ENCODE measurements at regions not wholly inside any gene's neighbourhood (a gene's known extent, or its start where the extent isn't known, plus 50 kb on each side); places are given as distances from the start of the nearest gene placed in this dataset.

DNA sequence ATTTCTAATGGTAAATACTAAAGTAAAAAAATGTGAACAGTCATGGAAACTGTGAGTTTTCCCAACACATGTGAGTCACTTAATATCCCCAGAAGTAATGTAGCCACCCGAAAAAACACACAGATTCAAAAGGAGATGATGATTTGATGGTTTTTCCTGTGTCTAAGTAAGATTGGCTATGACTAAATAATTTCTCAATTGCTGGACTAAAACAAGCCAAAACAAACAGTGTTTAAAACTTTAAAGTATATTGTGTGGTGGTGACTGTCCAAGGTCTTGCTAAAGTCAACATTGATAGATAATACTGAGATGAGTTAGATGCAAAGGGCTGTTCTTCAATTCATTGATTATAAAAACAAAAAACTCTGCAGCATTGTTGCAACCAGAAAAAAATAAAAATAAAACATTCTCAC, 89.6 kb upstream of the SOX5 start:
- H3K4me3 Mint-ChIP-seq: no peak overlapping the region
- H3K36me3 Mint-ChIP-seq: no peaks in the 10 kb centered on the region
- no peaks in the 10 kb centered on the region for H3K9me3 Mint-ChIP-seq (ENCODE audit: low read depth)

DNA sequence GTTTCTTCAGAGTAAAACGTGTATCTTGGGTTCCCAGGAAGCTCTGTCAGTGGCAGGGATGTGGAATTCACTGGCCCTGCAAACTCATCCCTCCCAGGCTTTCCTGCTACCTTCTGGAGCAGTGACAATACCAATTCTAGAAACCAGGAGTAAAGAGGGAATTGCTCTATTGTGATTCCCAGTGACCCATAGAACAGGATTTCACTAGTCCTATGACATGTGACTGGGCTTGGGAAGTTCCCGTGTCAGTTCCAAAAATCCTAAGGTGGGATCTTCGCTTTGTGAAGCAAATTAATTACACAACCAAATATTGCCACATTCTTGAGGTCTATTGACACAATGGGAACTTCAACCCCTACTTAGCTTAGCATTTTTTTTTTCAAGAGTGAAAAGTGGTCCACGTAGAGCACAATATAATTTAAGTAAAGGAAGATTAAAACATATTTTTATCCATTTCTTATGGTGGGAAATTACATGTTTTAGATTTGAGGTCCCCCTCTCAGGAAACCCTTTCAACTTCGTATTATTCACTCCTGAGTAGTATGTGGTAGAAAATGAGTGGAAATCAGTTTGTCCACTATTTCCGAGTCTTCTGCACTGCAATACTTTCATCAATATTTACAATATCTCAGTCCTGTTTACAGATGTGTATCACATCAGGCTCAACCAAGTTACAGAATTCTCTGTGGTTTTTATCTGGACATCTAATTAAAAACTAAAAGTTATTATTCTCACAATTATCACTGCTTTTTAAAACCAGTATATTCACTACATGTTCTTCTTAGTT, 88.9 kb upstream of the SOX5 start:
- no peaks in the 10 kb centered on the region for H3K36me3 Mint-ChIP-seq
- H3K4me3 Mint-ChIP-seq: no peak overlapping the region
- H3K27me3 Mint-ChIP-seq: no peaks in the 10 kb centered on the region
- CTCF ChIA-PET: no interaction called here
- no peak for ATAC-seq
- no peaks in the 10 kb centered on the region for H3K9me3 Mint-ChIP-seq (ENCODE audit: low read depth)
- H3K27ac Mint-ChIP-seq: no peak overlapping the region
- no peak for DNase-seq
- no peaks in the 10 kb centered on the region for H3K4me1 Mint-ChIP-seq

More for the DNA sequence above, 89.6 kb upstream of the SOX5 start:
- ATAC-seq (no peak), DNase-seq (no peak)
- no peaks in the 10 kb centered on the region for H3K4me1 Mint-ChIP-seq
- CTCF ChIA-PET: no interaction called here
- H3K27ac Mint-ChIP-seq: no peak overlapping the region
- no peaks in the 10 kb centered on the region for H3K27me3 Mint-ChIP-seq

DNA sequence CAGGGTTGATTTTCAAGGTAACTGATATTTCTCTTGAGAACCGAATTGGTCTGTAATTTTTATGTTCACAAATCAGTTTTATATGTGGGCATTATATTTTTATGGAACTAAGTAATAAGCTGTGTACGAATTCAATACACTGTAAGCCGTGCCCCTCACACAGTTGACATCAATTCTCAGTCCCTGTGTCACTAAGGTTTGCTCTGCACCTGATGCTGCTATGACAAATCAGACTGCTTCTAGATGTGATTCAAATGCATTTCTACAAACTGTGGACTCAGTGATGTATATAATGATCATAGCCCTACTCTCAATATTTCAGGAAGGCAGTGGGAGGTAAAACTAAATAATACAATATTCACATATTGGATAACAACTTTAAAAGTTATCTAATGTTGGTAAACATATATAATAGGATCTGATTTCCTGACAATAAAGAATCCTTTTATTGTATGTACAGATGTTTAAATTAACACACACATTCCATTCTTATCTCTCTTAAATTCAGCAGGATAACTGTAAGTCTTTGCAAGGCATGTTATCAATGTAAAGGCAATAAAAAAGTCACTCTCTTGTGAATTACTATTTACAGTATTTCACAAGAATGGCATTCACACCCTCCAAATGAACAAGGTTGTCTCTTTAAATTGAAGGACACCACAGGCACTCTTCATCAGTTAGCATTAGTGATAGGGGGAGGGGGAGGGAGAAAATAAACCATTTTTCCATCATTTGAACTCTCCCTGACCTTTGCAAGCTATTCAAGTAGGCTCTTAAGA, 87.2 kb upstream of the SOX5 start:
- no peak overlapping the region for H3K27ac Mint-ChIP-seq
- no peaks in the 10 kb centered on the region for H3K4me1 Mint-ChIP-seq
- H3K9me3 Mint-ChIP-seq (ENCODE audit: low read depth): no peaks in the 10 kb centered on the region
- CTCF ChIA-PET: no interaction called here
- H3K36me3 Mint-ChIP-seq: no peaks in the 10 kb centered on the region
- ATAC-seq (no peak), DNase-seq (no peak)
- H3K4me3 Mint-ChIP-seq: no peak overlapping the region
- no peaks in the 10 kb centered on the region for H3K27me3 Mint-ChIP-seq

DNA sequence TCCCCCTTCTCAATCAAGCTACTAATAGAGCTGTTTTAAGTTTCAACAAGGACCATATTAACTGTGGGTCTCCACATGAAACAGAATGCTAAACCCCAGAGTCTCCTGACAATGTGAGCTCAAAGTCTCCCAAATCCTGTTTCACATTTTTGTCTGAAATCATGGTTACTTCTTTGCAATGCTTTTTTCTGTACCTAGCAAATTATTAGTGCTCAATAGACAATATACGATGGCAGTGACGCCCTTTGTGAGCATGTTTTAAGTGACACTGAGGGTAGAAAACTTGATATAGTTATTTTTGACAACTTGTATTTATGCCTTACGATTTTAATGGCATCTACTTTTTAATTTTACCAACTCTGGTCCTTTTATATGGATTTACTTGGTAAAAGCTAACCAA, 85.4 kb upstream of the SOX5 start:
- H3K36me3 Mint-ChIP-seq: no peaks in the 10 kb centered on the region
- no peaks in the 10 kb centered on the region for H3K4me1 Mint-ChIP-seq
- H3K4me3 Mint-ChIP-seq: no peak overlapping the region
- no peak overlapping the region for H3K27ac Mint-ChIP-seq
- no peak for DNase-seq
- no peak for ATAC-seq
- CTCF ChIA-PET: no interaction called here
- no peaks in the 10 kb centered on the region for H3K27me3 Mint-ChIP-seq
- H3K9me3 Mint-ChIP-seq (ENCODE audit: low read depth): no peaks in the 10 kb centered on the region

DNA sequence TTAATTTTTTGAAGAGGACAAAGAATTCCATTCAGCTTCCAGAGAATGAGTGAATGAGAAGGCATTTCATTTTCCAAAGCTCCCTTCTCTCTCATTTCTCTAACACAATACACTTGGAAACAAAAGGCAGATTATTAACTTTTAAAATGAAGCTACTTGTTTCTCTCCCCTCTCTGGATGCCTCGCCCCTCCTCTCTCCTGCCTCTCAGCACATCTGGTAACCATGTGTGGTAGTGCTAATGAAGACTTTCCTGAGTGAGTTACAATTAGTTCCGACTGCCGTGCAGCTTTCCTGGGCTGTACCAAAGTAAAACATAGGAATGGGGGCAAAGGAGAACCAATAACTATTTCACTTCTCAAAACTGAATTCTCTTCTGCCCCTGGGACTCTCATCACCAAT, 84.7 kb upstream of the SOX5 start:
- H3K4me1 Mint-ChIP-seq: no peaks in the 10 kb centered on the region

DNA sequence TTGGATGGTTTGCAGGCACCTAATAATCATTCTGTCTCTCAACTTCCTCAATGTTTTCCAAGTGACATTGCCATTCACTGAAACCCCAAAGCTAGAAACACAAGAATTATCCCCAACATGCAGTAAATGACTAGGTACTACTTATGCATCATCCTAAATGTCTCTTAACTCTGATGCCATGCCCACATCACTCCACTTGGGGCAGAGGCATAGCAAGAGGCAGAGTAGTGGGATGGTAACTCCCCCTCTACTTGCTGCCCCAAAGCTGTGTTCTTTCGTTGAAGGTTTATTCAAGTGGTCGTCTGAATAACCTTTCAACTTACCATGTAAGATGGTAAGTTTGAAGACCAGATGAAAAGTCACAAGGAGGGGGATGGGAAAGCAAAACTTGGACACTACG, 77.9 kb upstream of the SOX5 start:
- CTCF ChIA-PET: no interaction called here
- H3K9me3 Mint-ChIP-seq (ENCODE audit: low read depth): no peaks in the 10 kb centered on the region
- DNase-seq: no peak
- H3K27me3 Mint-ChIP-seq: no peaks in the 10 kb centered on the region
- H3K27ac Mint-ChIP-seq: no peak overlapping the region
- ATAC-seq: no peak
- no peaks in the 10 kb centered on the region for H3K4me1 Mint-ChIP-seq
- H3K36me3 Mint-ChIP-seq: no peaks in the 10 kb centered on the region
- no peak overlapping the region for H3K4me3 Mint-ChIP-seq

More for the DNA sequence above, 84.7 kb upstream of the SOX5 start:
- no peak overlapping the region for H3K27ac Mint-ChIP-seq
- no peak for DNase-seq
- no peaks in the 10 kb centered on the region for H3K36me3 Mint-ChIP-seq
- no peak overlapping the region for H3K4me3 Mint-ChIP-seq
- H3K27me3 Mint-ChIP-seq: no peaks in the 10 kb centered on the region
- CTCF ChIA-PET: no interaction called here
- ATAC-seq: no peak
- no peaks in the 10 kb centered on the region for H3K9me3 Mint-ChIP-seq (ENCODE audit: low read depth)

DNA sequence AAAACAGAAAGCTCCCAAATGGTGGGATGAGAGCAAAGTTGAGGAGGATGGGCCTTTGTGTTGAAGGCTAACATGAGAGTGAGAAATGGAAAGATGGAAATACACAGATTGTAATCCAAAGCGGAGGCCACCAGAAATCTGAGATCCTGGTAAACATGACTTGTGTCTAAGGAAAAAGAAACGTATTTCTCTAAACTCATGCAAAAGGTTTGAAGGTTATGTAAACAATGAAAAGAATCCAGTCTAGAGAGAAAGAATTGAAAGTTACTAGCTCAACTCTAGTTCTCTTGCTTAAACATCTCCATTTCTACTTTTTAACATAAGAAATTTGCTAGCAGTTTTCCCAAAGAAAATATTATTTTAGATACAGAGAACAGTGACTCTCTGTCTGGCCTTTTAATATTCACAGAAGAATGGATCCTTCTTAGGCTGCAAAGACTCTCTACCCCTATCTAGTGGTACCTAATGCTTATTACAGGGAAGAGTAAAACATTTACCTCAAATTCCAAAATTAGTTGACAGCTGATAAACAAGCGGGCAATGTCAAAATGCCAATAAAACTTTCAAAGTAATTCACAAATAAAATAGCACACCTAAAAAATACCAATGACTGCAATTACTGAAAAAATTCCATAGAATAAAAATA, 75.8 kb upstream of the SOX5 start:
- no peaks in the 10 kb centered on the region for H3K9me3 Mint-ChIP-seq (ENCODE audit: low read depth)
- no peaks in the 10 kb centered on the region for H3K27me3 Mint-ChIP-seq
- no peaks in the 10 kb centered on the region for H3K4me1 Mint-ChIP-seq
- DNase-seq (no peak), ATAC-seq (no peak)
- H3K36me3 Mint-ChIP-seq: no peaks in the 10 kb centered on the region
- H3K4me3 Mint-ChIP-seq: no peak overlapping the region
- CTCF ChIA-PET: no interaction called here
- H3K27ac Mint-ChIP-seq: no peak overlapping the region

DNA sequence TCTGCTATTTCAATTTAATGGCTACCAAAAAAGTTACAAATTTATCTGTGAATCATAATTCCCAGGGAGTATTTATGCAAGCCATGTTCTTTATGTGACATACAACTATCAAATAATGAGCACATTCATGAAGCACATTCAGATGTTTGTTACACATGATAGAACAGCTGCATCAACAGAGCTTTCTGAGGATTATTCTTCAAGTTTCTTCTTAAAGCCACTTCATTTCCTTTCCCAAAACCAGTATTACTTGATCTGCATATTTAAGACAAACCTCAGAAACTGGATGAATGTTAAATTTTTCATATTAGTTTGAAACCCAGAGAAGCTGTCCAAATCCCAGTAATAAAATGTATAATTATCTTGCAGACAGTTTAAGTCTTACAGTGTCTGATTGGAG, 73.6 kb upstream of the SOX5 start:
- no peaks in the 10 kb centered on the region for H3K4me1 Mint-ChIP-seq
- no peak overlapping the region for H3K4me3 Mint-ChIP-seq
- H3K27ac Mint-ChIP-seq: no peak overlapping the region
- H3K27me3 Mint-ChIP-seq: no peaks in the 10 kb centered on the region
- no peaks in the 10 kb centered on the region for H3K36me3 Mint-ChIP-seq
- no peaks in the 10 kb centered on the region for H3K9me3 Mint-ChIP-seq (ENCODE audit: low read depth)
- CTCF ChIA-PET: no interaction called here
- DNase-seq: no peak
- ATAC-seq: no peak

DNA sequence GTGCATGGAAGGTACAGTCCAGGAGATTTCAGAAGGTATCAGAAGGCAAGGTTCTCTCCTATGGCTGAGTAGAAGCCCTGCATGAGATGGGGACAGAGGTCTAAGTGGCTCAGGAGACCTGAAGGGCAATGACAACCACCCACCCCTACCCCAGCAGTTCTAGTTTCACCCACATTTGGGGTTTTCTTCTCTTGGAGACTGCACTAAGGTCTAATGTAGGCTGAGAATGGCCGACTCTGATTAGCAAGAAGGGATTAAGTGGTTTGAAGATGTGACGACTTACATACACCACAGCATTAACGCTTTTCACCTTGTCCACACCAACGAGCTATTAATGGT, 71.7 kb upstream of the SOX5 start:
- no peak overlapping the region for H3K4me3 Mint-ChIP-seq
- DNase-seq (no peak), ATAC-seq (no peak)
- H3K27ac Mint-ChIP-seq: no peak overlapping the region
- H3K36me3 Mint-ChIP-seq: no peaks in the 10 kb centered on the region
- H3K27me3 Mint-ChIP-seq: no peaks in the 10 kb centered on the region
- H3K9me3 Mint-ChIP-seq (ENCODE audit: low read depth): peaks cover 6% of the 10 kb centered on the region
- no peaks in the 10 kb centered on the region for H3K4me1 Mint-ChIP-seq
- CTCF ChIA-PET: no interaction called here

DNA sequence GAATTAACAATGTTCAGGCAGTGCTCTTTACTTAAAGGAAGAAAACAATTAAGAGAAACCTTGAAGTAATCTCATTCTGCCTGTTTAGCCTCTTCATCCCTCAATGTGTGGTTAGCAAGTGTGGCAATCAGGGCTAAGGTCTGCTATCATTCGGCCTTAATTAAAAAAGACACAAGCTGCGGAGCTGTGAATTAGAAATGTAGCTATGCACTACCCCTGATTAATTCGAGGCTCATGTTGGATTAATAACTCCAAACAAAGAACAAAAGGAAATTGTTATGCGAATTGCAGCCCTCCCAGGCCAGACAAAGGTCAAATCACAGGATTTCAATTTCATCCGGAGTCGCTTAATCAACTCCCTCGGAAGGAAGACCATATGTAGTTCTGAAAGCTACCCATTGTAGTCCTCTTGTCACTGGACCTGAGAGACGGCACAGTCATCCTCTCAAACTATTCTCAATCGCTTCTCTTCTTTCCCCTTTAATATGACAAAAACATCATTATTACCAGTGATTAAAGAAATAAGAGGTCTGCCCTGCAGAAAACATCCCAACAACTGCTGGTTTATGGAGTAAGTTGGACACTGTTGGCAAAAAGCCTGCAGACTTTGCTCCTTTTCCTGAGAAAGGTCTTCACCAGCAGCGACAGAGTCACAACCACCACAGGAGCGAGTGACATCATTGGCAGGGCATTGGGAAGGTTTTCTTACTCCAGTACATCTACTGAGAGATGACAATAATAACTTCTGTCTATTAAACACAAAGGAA, 71.1 kb upstream of the SOX5 start:
- Mint-ChIP-seq H3K4me1 (no peaks in the 10 kb centered on the region), H3K9me3 (ENCODE audit: low read depth) (peaks cover 10% of the 10 kb centered on the region), H3K4me3 (no peak overlapping the region), H3K36me3 (no peaks in the 10 kb centered on the region), H3K27ac (no peak overlapping the region), H3K27me3 (no peaks in the 10 kb centered on the region)
- no peak for ATAC-seq
- CTCF ChIA-PET: no interaction called here
- DNase-seq: no peak

DNA sequence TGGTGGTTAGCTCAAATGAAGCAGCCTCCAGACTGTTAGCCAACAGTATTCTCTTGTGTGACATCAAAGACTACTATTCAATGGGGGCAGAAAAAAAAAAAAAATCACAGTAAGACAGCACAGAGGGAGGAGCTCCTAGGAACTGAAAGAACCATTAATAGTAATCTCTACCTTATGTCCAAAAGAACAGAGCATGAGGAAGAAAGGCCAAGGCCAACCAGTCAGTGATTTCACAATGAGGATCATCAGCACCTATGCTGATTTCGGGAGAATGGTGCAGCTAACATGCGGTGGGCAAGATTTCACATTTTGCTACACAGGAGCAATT, 66.3 kb upstream of the SOX5 start:
- DNase-seq (no peak), ATAC-seq (no peak)
- H3K36me3 Mint-ChIP-seq: no peaks in the 10 kb centered on the region
- peaks cover 10% of the 10 kb centered on the region for H3K9me3 Mint-ChIP-seq (ENCODE audit: low read depth)
- no peaks in the 10 kb centered on the region for H3K4me1 Mint-ChIP-seq
- CTCF ChIA-PET: no interaction called here
- H3K27ac Mint-ChIP-seq: no peak overlapping the region
- no peak overlapping the region for H3K4me3 Mint-ChIP-seq
- H3K27me3 Mint-ChIP-seq: no peaks in the 10 kb centered on the region

DNA sequence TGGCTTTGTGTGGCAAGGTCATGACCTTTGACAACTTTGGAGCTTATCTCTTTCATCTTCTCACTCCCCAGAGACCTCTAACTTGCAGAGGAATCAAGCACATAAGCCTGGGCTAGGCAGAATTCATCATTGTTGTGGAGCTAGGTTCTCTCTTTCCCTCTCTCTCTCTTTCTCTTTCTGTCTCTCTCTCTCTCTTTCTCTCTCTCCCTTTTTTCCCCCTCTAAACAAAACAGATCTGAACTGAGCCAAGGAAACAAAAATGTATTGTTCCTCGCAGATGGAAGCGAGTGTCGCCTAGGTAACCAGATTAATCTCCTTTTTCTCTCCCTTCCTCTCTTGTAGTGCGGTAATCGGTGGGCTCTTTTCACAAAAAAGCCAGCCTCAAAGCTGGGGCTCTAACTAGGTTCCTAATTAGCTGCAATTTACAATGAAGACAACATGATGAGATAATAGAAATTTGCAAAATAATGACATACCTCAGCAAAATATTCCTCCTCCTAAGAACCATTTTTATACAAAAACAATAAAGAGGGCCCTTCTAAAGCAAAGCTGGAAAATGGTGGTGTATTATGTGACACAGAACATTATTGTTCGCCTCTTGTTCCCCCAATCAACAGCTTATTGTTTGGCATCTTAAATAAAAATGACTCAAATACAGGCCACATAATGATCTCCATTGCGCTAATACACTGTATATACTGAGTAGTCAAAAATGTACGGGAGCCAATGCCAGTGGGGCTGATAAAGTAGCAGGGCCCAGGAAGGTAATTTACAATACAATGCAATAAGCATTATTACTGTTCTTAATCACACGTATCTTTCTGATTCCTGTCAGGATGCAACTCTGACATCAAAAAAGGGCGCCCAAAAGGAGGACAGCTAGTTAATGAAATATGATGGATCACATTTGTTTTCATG, 65.7 kb upstream of the SOX5 start:
- no peak for DNase-seq
- Mint-ChIP-seq H3K4me1 (no peaks in the 10 kb centered on the region), H3K9me3 (ENCODE audit: low read depth) (peaks cover 10% of the 10 kb centered on the region), H3K4me3 (no peak overlapping the region), H3K36me3 (no peaks in the 10 kb centered on the region), H3K27ac (no peak overlapping the region), H3K27me3 (no peaks in the 10 kb centered on the region)
- ATAC-seq: no peak
- CTCF ChIA-PET: no interaction called here

DNA sequence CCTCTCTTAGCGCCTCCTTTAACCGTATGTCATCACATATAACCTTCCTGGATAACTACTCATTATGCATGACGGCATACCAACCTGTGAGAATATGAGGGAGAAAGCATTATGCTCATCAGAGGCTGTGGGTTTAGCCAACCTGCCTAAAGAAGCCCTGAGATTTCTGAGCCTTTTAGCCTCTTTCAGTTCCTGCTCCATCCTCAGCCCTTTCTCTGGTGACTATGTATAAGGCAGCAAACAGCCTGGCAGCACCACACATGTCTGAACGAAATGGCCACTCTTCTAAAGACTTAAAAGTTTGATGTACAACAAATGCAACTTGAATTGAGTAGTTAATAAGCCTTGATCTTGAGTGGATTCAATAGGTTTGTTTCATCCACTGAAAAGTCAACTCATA, 64.8 kb upstream of the SOX5 start:
- CTCF ChIA-PET: no interaction called here
- H3K27me3 Mint-ChIP-seq: no peaks in the 10 kb centered on the region
- ATAC-seq: no peak
- H3K36me3 Mint-ChIP-seq: no peaks in the 10 kb centered on the region
- H3K27ac Mint-ChIP-seq: no peak overlapping the region
- H3K4me1 Mint-ChIP-seq: no peaks in the 10 kb centered on the region
- no peak for DNase-seq
- H3K4me3 Mint-ChIP-seq: no peak overlapping the region
- peaks cover 10% of the 10 kb centered on the region for H3K9me3 Mint-ChIP-seq (ENCODE audit: low read depth)
